Parathyroid adenoma (tissue), 2 donors: ENCODE measurements at regions not wholly inside any gene's neighbourhood (a gene's known extent, or its start where the extent isn't known, plus 50 kb on each side); places are given as distances from the start of the nearest gene placed in this dataset.

Source experiments
- H2AFZ ChIP-seq: fragments of 300-600 bp; sonication (generic); one replicate; pipeline ENCODE4 v1.7.0; 2017; ENCODE audit warnings: antibody characterized with exemption, mild to moderate bottlenecking
- H3K27ac ChIP-seq: fragments of 300-600 bp; sonication (generic); one replicate; pipeline ENCODE4 v1.7.0; 2017
- H3K27me3 ChIP-seq: fragments of 300-600 bp; sonication (generic); one replicate; pipeline ENCODE4 v1.7.0; 2017; ENCODE audit warnings: low read length; ENCODE audit not compliant: control insufficient read depth, insufficient read depth
- H3K36me3 ChIP-seq: fragments of 300-600 bp; sonication (generic); one replicate; pipeline ENCODE4 v1.7.0; 2017; ENCODE audit warnings: low read length; ENCODE audit not compliant: control insufficient read depth, insufficient read depth
- H3K4me1 ChIP-seq: fragments of 300-600 bp; sonication (generic); one replicate; pipeline ENCODE4 v1.7.0; 2017; ENCODE audit warnings: control low read depth
- H3K4me2 ChIP-seq: fragments of 300-600 bp; sonication (generic); one replicate; pipeline ENCODE4 v1.7.0; 2017; ENCODE audit warnings: low read length
- H3K4me3 ChIP-seq: fragments of 300-600 bp; sonication (generic); one replicate; pipeline ENCODE4 v1.7.0; 2017; ENCODE audit warnings: low read depth, low read length
- H3K79me2 ChIP-seq: fragments of 300-600 bp; sonication (generic); one replicate; pipeline ENCODE4 v1.7.0; 2017; ENCODE audit warnings: control low read depth
- H3K9ac ChIP-seq: fragments of 300-600 bp; sonication (generic); one replicate; pipeline ENCODE4 v1.7.0; 2017; ENCODE audit warnings: mild to moderate bottlenecking
- H3K9me3 ChIP-seq: fragments of 300-600 bp; sonication (generic); one replicate; pipeline ENCODE4 v1.7.0; 2017; ENCODE audit warnings: low read length; ENCODE audit not compliant: control insufficient read depth
- CTCF ChIP-seq: fragments of 300-600 bp; sonication (generic); IDR thresholded peaks from one replicate; pipeline ENCODE4 v1.7.0; 2017; ENCODE audit warnings: antibody characterized with exemption, mild to moderate bottlenecking
- donor health status: primary hyperparathyroidism.

- no peak for TF ChIP-seq CTCF
- no peaks in the 10 kb centered on the region for H3K4me1 ChIP-seq
- H3K9me3 ChIP-seq: peaks cover 7% of the 10 kb centered on the region
- no peak overlapping the region for H3K9ac ChIP-seq
- no peak overlapping the region for H3K4me3 ChIP-seq
- H2AFZ ChIP-seq: no peak overlapping the region
- H3K79me2 ChIP-seq: no peaks in the 10 kb centered on the region
- H3K36me3 ChIP-seq: no peaks in the 10 kb centered on the region
- H3K4me2 ChIP-seq: no peak overlapping the region
- H3K27me3 ChIP-seq: no peaks in the 10 kb centered on the region
- no peak overlapping the region for H3K27ac ChIP-seq
These were observed 593.4 kb downstream of the GABRG1 start for GRCh38 chr4:45530498-45530897.

- Histone ChIP-seq H3K9me3 (peaks cover 7% of the 10 kb centered on the region), H3K4me3 (no peak overlapping the region), H2AFZ (no peak overlapping the region), H3K27ac (no peak overlapping the region), H3K79me2 (no peaks in the 10 kb centered on the region), H3K27me3 (no peaks in the 10 kb centered on the region), H3K36me3 (no peaks in the 10 kb centered on the region), H3K9ac (no peak overlapping the region), H3K4me1 (no peaks in the 10 kb centered on the region), H3K4me2 (no peak overlapping the region)
- TF ChIP-seq CTCF: no peak
These were observed 596.7 kb downstream of the GABRG1 start for GRCh38 chr4:45527160-45527559.

- Histone ChIP-seq H3K27me3 (no peaks in the 10 kb centered on the region), H3K9ac (no peak overlapping the region), H3K27ac (no peak overlapping the region), H3K4me2 (no peak overlapping the region), H3K9me3 (no peaks in the 10 kb centered on the region), H3K79me2 (no peaks in the 10 kb centered on the region), H3K36me3 (no peaks in the 10 kb centered on the region), H2AFZ (no peak overlapping the region), H3K4me3 (no peak overlapping the region), H3K4me1 (no peaks in the 10 kb centered on the region)
- no peak for TF ChIP-seq CTCF
These were observed 605.0 kb downstream of the GABRG1 start for GRCh38 chr4:45518832-45519231.

GRCh38 chr4:45502471-45502870, 621.4 kb downstream of the GABRG1 start:
- H3K36me3 ChIP-seq: no peaks in the 10 kb centered on the region
- no peak overlapping the region for H3K4me3 ChIP-seq
- no peak overlapping the region for H2AFZ ChIP-seq
- no peaks in the 10 kb centered on the region for H3K79me2 ChIP-seq
- H3K9me3 ChIP-seq: no peaks in the 10 kb centered on the region
- no peak overlapping the region for H3K27ac ChIP-seq
- no peak for TF ChIP-seq CTCF
- H3K4me1 ChIP-seq: no peaks in the 10 kb centered on the region
- no peaks in the 10 kb centered on the region for H3K27me3 ChIP-seq
- H3K9ac ChIP-seq: no peak overlapping the region
- no peak overlapping the region for H3K4me2 ChIP-seq

GRCh38 chr4:45484740-45485139, 639.1 kb downstream of the GABRG1 start:
- TF ChIP-seq CTCF: no peak
- Histone ChIP-seq H3K27me3 (no peaks in the 10 kb centered on the region), H3K9me3 (no peaks in the 10 kb centered on the region), H2AFZ (no peak overlapping the region), H3K36me3 (no peaks in the 10 kb centered on the region), H3K4me2 (no peak overlapping the region), H3K4me1 (no peaks in the 10 kb centered on the region), H3K27ac (no peak overlapping the region), H3K79me2 (no peaks in the 10 kb centered on the region), H3K4me3 (no peak overlapping the region), H3K9ac (no peak overlapping the region)
